Hepatic stellate cell (primary cell): ENCODE measurements at regions not wholly inside any gene's neighbourhood (a gene's known extent, or its start where the extent isn't known, plus 50 kb on each side); places are given as distances from the start of the nearest gene placed in this dataset.
A peak's percentile ranks its signal among the peaks of the same experiment; 100 is the strongest.

ENCODE experiments used
- DNase-seq: peaks from one replicate; pipeline ENCODE4 v3.0.0; 2011; ENCODE audit warnings: low spot score

DNA sequence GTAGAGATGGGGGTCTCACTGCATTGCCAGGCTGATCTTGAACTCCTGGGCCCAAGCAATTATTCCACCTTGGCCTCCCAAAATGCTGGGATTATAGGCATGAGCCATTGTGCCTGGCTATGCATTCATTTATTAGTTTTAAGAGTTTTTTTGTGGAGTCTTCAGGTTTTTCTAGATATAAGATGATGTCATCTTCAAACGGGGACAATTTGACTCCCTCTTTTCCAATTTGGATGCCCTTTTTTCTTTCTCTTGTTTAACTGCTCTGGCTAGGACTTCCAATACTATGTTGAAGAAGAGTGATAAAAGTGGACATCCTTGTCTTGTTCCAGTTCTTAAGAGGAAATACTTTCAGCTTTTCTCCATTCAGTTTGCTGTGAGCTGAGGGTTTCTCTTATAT lies 113.7 kb upstream of the PARD3B start:
- no peak for DNase-seq

DNA sequence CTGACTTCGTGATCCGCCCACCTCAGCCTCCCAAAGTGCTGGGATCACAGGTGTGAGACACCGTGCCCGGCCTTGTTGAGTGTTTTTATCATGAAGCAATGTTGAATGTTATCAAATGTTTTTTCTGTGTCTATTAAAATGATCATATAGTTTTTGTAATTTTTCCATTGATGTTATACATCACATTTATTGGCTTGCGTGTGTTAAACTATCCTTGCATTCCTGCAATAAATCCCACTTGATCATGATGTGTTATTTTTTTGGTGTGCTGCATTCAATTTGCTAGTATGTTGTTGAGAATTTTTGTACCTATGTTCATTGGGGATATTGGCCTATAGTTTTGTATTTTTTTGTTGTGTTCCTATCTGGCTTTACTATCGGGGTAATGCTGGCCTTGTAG lies 113.1 kb upstream of the PARD3B start:
- no peak for DNase-seq

DNA sequence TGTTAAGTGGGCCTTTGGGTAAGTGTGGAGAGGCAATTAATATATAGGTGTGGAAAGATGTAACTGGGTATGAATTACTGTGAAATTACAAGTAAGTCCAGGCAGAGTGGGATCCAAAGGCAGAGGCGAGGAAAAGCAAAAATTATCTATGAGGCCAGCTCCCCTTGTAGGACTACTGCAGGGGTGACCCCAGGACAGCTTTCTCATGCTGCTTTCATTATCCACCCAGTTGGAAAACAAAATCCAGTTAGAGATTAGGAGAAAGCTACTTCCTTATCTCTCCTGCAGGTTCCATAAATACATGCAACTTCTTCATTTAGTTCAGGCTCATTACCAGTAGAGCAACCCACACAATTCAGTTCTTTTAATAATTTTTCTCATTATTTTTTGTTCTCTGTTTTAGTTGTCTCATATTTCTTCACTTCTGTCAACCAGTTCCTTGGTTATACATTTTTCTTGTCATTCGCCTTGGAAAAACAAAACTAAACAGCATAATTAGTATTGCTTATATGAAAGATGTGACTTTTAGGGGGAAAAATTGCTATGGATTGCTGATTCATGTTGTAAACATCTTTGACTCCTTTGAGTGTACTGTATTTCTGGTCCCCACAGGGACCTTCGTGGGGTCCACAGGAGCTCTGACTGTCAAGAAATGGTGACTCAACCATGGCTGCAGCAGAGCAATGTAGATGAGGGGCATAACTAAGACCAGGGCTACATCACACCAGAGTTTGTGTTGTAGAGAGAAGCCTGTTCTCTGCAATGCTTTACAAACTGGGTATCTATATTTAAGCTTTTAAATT lies 110.4 kb upstream of the PARD3B start:
- DNase-seq, result peak; percentile 24

DNA sequence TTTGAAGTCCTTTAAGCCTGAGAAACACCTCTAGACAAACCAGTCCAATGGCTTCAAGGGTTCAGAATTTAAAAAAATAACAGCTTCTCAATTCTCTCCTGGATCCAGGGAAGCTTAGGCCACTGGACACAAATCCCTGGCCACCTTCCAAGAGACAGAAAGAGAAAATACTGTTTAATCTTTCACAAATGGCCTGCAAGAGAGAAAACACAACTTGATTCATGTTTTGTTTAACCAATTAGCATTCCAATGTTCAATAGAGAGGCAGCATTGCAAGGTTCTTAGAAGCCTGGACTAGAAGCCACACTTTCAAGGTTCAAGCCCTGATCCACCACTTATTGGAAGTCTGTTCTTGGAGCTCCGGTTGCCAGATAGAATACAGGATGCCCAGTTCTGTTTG lies 109.0 kb upstream of the PARD3B start:
- DNase-seq, result no peak

DNA sequence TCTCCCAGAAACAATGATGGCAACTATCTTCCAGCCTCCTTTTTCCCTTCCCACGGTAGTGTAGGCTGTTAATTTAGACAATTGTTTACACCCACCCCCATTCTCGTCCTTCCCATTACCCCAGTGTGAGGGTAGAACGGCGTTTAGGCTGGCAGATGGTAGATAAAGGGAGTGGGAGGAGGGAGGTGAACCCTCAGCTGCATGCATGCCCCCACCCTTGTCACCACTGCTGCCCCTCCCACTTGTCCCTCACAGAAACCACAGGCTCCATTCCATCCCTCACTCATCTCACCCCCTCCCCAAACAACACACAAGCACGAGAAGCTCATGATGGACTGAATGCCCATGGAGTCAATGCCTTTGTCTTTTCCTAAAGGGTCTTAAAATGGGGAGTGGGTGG lies 107.9 kb upstream of the PARD3B start:
- no peak for DNase-seq

DNA sequence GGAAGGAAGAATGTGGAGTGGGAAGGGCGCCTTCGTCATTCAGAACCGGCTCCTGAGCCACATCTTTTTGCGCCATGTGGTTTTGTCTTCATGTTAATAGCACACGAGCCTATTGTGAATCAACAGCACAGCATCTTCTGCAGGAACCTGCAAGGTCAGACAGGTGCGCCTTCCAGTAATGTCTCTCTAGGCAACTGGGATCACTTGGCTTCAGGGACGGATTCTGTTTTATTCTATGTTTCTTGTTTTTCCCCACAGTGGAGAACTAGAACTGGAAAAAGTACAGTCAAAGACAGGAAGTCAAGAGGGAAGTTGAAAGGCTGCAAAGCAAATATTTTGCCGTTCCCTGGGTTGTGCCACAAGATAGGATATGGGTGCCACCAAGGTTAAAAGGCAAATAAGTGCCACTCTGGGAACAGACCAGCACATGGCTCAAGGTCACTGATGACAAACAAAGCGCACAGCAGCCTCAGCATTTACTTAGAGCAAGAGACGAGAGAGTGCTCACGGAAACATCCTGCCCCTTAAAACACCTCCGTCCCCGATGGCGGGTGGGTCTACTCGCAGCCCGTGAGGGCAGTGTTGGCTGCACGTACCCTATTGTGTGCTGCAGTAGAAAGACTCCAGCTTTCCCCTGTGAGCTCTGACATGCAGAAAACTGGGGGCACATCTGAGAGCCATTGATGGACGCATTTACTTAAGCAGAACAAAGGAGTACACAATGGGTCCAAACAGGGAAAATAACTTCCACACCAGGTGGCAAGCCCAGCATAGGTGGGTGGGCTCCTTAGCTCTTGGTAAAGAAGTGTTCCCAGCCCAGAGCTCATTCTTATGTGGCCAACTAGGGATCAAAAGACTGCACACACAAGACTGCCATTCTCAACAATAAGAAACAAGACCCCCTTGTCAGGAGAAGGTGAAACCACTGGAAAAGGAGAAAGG lies 107.2 kb upstream of the PARD3B start:
- DNase-seq, result no peak

DNA sequence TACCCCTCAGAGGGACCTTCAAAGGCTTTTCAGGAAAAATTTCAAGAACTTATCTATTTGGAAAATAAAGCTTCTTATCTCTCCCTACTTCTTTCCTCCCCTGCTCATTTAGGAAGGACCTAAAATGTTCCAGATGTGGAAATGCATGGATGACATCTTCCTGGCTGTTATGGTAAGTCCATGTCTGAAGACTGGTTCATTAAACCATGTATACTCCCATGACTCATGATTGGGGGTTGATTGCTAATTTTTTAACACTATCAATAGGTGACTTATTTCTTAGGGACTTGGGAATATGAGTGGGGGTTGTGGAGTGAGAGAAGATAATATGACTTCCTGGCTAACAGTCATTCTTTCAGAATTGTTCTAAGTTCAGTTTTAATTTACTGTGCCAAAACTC lies 104.0 kb upstream of the PARD3B start:
- no peak for DNase-seq

DNA sequence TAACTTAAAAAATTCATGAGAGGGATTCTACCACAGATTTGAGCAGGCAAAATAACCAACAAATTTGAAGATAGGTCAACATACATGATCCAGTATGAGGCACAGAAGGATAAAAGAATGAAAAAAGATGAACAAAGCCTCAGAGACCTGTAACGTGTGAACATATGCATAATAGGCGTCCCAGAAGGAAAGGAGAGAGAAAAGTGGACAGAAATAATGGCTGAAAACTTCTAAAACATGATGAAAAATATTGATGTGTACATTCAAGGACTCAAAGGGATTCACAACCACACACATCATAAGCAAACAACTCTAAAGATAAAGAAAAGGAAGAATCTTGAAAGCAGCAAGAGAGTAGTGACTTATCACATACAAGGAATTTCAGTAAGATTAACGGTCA lies 100.1 kb upstream of the PARD3B start:
- no peak for DNase-seq

DNA sequence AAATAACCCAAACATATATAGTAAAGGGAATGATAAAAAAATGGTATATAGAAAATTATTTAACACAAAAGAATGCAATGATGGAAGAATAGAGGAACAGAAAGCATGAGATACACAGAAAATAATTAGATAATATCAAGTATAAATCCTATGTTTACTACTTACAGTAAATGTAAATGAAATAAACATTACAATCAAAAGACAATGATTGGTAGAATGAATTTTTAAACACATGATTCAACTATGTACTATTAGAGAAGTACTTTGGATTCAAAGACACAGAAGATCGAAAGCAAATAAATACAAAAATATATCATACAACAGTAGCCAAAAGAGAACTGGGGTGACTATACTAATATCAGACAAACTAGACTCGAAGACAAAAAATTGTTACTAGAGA lies 97.6 kb upstream of the PARD3B start:
- no peak for DNase-seq

DNA sequence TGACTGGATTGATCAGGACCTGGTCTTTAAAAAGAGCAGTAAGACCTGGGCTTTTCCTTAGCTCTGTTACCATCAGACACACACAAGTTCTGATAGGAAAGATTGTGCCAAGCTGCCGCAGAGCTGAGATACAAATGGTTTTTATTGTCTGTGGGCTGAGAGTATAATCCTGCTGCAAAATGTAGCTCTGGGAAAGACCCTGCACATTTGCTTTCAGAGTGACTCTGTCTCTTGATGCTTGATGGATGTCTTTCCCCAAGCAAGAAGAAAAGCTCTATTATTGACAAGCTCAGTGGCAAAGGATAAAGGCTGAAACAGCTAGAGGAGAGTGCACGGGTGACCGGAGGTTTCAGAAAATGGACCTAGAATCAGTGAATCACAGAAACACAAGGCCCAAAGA lies 95.3 kb upstream of the PARD3B start:
- DNase-seq, result no peak

DNA sequence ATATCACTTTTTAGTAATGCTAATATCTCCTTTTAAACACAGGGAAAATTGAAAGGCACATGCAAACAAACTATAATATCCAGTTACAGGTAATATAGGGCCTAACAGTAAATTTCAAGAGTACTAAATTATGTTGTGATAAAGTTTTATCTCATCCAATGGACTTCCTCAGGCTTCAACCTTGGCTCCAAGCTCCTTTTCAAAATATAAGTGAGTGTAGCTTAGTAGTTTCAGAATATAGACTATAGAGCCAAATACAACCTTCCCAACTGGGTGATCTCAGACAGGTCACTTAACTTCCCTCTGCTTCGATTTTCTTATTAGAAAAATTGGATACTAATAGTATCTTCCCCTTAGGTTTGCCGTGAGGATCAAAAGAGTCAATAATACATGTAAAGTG lies 93.5 kb upstream of the PARD3B start:
- no peak for DNase-seq

DNA sequence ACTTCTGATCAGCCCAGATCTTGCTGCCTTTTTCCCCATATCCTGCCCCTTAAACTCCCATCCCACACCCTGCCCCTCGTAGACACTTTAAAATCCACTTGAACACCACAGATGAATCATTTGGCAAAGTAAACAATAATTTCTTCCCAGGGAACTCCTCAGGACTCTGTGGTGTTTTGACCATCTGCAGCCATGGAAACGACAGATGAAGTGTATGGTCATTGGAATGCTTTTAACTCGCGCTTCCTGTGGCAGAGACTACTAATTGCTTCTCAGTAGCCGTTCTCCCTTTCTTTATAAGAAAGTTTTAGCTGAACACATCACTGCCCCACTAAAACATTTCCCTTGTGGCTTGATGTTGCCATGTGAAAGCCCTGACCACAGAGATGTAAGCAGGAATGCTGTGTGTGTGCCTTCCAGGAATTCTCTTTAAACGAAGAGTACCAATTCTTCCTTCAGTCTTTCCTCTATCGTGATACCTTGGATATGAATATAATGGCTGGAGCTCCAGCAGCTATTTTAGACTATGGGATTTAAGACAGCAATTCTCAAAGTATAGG lies 92.7 kb upstream of the PARD3B start:
- DNase-seq, result peak; percentile 73

DNA sequence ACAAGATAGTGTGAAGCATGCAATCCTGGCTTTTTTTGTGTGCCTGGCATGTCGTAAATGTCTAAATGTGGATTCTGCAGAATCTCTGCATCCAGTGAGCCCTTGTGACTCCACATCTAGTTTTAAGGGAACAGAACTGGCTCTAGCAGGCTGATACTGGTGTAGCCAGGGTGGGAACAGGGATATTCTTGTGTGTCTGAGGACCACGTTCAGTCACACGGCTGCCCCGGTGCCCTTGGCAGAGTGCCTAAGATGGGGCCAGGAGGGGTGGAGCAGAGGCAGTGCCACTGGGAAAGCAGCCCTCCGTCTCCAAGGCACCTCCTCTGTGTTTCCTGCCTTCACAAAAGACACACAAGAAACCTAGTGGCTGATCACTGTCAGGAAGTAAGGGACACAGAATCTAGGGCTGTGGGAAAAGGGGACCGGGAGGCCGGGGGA lies 91.5 kb upstream of the PARD3B start:
- no peak for DNase-seq

DNA sequence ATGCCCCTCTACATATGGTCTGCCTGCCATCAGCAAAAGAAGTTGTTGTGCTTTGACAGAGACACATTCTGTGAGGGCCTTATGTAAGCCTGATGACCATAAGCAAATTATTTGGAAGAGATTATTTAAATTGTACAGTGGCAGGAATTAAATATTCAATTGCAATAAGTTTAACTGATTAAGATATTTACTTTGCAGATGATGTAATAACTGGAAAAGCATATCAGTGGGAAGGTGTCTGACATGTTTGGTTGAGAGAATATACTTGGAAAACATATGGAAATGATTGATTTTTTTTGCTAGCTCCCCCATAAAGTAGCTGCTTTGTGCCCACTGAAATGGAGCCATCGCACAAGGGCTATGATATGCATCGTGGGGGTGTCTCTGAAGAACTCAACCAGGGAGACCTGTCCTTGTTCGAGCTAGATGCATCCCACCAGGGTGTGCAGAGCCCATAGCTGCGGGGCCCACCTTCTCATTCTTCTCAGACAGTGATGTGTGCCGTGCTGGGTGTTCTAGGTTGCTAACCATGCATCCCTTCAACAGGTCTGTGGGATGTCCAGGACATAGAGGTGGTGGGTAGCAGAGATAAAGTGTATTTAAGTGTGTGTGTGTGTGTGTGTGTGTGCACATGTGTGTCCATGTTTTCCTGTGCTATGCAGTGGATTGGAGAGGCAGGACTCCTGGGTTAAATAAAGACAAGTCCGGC lies 90.4 kb upstream of the PARD3B start:
- no peak for DNase-seq

DNA sequence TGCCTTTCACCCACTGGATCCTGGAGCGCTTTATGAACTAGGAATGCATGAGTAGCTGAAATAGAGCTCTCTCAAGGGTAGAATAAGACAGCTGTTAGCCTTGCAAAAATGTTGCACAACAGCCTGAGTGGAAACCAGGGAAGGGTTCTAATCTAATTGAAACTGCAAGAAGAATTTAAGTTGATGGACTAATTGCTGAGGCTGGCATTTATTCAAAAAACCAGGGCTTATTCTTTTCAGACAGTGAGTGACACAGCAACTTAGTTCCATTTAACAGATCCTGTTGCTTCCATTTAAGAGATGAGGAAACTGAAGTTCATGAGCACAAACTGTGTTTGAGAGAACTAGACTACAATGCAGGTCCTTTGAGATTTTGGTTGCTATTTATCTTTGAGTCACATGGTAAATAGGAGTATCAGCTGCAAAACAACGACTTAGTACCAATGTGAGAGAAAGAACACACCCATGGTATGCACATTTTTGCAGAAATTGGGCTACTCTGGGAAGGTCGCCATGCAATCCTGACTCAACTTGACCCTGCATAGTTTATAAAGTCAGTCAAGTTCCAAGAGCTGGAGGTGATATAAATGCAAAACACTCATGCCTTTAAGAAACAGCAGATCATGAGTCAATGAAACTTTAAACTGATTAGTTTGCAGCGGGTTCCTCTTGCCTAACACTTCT lies 76.4 kb upstream of the PARD3B start:
- peak; percentile 41 for DNase-seq

DNA sequence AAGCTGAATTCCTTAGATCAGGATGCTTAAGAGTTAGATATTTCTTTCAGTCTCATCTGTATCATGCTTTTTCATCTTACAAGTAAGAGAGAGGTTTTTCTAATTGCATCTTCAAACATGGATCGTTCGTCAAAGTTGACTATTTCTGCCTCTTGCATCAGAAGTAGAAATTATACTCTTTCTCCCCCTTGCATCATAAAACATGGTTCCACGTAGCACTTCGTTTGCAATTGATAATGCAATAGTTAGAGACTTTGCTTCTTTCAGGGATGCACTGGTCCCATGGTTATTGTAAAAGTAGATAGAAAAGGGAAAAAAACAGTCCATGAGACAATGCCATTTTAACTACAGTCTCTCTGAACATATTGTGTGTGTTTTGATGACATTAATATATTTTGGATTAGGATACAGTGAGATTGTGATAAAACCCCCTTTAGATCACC lies 75.1 kb upstream of the PARD3B start:
- no peak for DNase-seq

DNA sequence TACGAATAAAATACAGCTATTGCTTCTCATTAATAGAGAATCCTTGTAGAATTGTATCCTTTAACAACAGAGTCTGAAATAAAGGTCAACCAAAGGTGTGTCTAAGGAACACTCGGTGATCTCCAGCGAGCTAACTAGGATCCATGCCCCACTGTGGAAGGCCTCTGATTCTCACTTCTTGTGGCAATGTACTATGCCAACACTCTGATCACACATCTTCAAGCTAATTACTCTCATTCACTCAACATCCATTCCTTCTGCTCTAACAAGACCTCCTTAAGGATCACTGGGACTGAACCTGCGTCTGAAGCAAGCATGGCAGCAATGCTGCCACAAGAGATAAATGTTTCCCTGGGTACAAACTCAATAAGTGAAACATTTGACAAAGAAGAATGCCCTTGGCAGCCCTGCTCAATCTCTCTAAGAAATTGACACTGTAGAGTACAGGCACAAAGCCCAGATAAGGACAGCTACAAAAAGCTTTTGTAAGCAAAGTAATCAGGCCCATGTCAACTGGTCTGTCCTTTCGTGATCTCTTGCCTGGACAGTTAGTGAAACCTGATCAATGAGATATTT lies 74.6 kb upstream of the PARD3B start:
- DNase-seq, result no peak

DNA sequence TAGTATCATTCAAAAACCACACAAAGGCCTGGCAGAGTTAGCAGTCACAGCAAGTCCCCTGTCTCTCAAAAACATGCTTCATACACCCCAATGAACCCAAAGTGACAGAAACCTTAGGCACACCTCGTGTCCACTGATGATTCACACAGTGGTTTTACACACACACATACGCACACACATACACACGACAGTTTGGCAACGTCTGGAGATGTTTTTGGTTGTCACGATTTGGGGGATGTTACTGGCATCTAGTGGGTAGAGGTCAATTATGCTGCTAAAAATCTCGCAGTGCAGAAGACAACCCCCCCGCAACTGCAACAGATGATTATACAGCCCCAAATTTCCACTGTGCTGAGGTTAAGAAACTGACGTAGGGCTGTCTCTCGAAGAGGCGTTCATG lies 72.9 kb upstream of the PARD3B start:
- no peak for DNase-seq

DNA sequence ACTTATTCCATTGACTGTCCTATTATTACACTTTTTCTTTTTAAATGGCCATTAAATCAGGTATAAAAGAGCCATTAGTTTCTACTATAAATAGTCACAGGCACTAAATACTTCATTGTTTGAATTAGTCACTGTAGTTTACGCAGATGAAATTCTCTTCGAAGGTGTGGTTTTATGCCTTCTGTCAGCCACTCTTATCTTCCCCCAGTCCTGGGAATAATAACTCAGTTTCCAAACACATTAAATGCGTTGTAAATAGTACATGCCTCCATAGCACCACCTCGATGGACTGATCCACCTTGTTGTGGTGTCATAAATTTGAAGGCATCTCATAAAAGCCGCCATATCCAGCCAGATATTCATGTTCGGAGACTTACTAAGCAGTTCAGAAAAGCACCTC lies 72.1 kb upstream of the PARD3B start:
- no peak for DNase-seq

DNA sequence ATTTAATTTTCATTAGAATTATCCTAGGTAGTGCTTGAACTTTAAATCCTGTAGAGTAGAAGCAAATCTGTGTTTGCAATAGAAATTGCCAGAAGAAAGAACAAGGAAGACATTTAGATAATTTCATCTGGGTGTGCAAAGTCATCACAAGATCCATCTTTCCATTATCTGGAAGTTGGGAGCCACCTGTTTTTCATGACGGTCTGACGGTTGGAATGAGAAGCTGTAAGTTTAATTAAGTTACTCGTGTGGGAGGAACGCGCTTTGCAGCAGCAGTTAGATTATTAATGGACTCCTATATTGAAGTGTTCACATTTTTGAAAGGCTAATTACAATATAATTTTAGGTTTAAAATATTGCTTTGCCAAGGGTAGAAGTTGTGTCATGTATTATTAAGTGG lies 69.9 kb upstream of the PARD3B start:
- DNase-seq, result no peak

DNA sequence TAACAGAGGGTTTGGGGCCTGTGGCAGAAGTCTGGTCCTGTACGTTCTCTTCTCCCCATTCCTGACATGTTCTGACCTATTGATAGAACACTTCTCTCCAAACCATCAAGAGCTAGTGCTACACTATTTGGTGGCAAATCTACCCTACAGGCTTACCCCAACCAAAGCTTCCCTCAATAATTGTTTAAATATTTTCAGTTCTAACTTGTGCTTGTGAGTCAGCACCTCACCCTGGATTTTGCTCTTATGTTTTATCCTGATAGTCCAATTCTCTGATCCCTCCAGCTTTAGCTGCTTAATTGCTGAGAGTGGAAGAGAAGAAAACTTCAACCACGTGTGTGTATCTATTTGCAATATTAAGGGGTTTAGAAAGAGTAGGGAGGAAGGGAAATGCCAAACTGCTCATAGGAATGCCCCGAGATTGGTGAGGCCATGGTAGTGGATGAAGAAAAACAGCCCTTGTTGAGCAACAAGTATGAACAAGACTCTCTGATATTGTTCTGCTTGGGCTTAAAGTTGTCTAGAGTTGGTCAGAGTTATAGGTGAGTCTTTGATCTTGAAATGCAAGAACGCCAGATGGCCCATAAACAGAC lies 67.8 kb upstream of the PARD3B start:
- DNase-seq, result no peak
